ENCODE measurements at regions not wholly inside any gene's neighbourhood (a gene's known extent, or its start where the extent isn't known, plus 50 kb on each side); places are given as distances from the start of the nearest gene placed in this dataset.

DNA sequence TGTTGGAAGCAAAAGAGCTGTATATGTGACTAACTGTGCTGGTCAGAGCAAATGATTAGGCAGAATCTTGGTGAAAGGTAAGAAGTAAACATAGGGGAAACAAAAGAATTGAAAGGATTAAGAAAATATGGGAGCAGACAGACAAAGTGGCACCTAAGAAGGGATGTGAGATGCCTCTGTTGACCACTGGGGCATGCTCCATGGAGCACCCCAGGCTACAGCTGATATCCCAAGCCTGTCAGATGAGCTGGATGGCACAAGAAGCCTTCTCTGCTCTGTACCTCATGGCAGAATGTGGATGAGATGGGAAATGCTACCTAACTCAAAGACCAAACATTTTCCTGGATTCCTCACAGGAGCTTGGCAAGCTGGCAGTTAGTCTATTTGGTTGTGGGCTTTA is 89.3 kb upstream of the SLIT3 start:
- TF ChIP-seq, protein P1, sequence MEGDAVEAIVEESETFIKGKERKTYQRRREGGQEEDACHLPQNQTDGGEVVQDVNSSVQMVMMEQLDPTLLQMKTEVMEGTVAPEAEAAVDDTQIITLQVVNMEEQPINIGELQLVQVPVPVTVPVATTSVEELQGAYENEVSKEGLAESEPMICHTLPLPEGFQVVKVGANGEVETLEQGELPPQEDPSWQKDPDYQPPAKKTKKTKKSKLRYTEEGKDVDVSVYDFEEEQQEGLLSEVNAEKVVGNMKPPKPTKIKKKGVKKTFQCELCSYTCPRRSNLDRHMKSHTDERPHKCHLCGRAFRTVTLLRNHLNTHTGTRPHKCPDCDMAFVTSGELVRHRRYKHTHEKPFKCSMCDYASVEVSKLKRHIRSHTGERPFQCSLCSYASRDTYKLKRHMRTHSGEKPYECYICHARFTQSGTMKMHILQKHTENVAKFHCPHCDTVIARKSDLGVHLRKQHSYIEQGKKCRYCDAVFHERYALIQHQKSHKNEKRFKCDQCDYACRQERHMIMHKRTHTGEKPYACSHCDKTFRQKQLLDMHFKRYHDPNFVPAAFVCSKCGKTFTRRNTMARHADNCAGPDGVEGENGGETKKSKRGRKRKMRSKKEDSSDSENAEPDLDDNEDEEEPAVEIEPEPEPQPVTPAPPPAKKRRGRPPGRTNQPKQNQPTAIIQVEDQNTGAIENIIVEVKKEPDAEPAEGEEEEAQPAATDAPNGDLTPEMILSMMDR (IDR thresholded peaks at IDR 0.05): no peak
- TF ChIP-seq POLR2AphosphoS5 (IDR thresholded peaks at IDR 0.05) (no peak), EP300 (IDR thresholded peaks at IDR 0.05) (no peak)
